Motor neuron (in vitro differentiated cells): ENCODE measurements at regions not wholly inside any gene's neighbourhood (a gene's known extent, or its start where the extent isn't known, plus 50 kb on each side); places are given as distances from the start of the nearest gene placed in this dataset.

Source experiments
- ATAC-seq, 8 experiments: fragments of 200-7000 bp; cut with Tn5 transposase; replicated peaks in 6 of 8; 2 replicates each; pipeline ENCODE4 v1.8.0; 2021; ENCODE audit warnings: mild to moderate bottlenecking in 8 of 8, moderate library complexity in 8 of 8
- H3K27ac ChIP-seq, 2 donors: fragments of 250-450 bp; sonication (Bioruptor Pico); 2 replicates each; pipeline ENCODE4 v1.9.0; 2021; ENCODE audit warnings: antibody characterized with exemption in 2 of 2, mild to moderate bottlenecking in 2 of 2, moderate library complexity in 1 of 2
- H3K4me1 ChIP-seq, 2 donors: fragments of 250-450 bp; sonication (Bioruptor Pico); replicated peaks in 1 of 2; 2 replicates each; pipeline ENCODE4 v1.6.1; 2021; ENCODE audit warnings: antibody characterized with exemption in 2 of 2, mild to moderate bottlenecking in 2 of 2, moderate library complexity in 1 of 2
- H3K4me3 ChIP-seq, 5 donors: fragments of 250-450 bp; sonication (Bioruptor Pico); 2 replicates each; pipeline ENCODE4 v1.9.0; 2021; ENCODE audit warnings: antibody characterized with exemption in 5 of 5, mild to moderate bottlenecking in 5 of 5, moderate library complexity in 4 of 5
- WGBS, 10 experiments: fragments of 450-650 bp; shearing (Covaris generic); methylation state at CpG; one replicate each; pipeline ENCODE4 v1.0.0; 2022; 5-methylcytosine and 5-hydroxymethylcytosine counted together
- in situ Hi-C, 9 experiments: fragments of 400-800 bp; cut with MboI; loops; one replicate each; pipeline ENCODE4 v1.15.0; 2021; ENCODE audit warnings: low sequenced_read_pairs in 9 of 9, low pct_unique_long_range_greater_than_20kb in 2 of 9; ENCODE audit not compliant: unreplicated experiment in 9 of 9

- Histone ChIP-seq H3K27ac (peak overlapping the region; percentile 57 to 67), H3K4me3 (no peak overlapping the region), H3K4me1 (peaks cover 81 to 88% of the 10 kb centered on the region in 2 donors)
- in situ Hi-C loops = no loop called here
- ATAC-seq = peak; percentile 21 to 91 (median 78)
- 6 to 97% (median 88%) methylated on average over 3 to 10 of the region's 12 CpGs; no CpG with 5 or more reads in 2 of the 10 experiments for WGBS, 10 experiments
Observed at GRCh38 chr1:234533034-234533891, 54.3 kb upstream of the TARBP1 start.

DNA sequence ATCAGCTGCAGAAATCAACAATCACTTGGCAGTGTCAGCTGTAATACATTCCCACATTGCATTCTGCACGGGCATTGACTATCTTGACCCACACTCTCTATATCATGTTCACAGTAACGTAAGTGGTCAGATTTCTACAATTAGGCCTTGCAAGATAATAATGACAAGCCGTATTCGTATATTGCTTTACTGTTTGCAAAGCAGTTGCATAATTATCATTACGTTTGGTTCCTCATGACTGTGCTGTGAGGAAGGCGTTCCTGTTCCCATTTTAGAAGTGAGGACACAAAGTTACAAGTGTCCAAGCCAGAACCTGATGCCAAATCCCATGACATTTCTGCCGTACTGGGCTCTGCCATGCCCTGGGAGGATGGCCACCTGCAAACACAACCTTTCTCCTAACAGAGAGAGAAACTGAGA lies 53.5 kb upstream of the TARBP1 start:
- in situ Hi-C loops = no loop called here
- no peak overlapping the region for H3K4me3 ChIP-seq
- H3K27ac ChIP-seq = peak overlapping the region in 1 of 2 donors; percentile 67
- ATAC-seq = no peak
- H3K4me1 ChIP-seq = peaks cover 79 to 86% of the 10 kb centered on the region in 2 donors
- 27 to 94% (median 80%) methylated on average over 2 to 7 of the region's 7 CpGs for WGBS, 10 experiments

GRCh38 chr1:234531151-234531635 lies 52.2 kb upstream of the TARBP1 start:
- peak overlapping the region; percentile 73 to 82 for H3K27ac ChIP-seq
- no peak overlapping the region for H3K4me3 ChIP-seq
- 45 to 83% (median 61%) methylated on average over 1 to 12 of the region's 20 CpGs; no CpG with 5 or more reads in 4 of the 10 experiments for WGBS, 10 experiments
- in situ Hi-C loops = no loop called here
- H3K4me1 ChIP-seq = peaks cover 68 to 77% of the 10 kb centered on the region in 2 donors
- ATAC-seq = peak in 5 of 8 experiments; percentile 28 to 60 (median 56)

GRCh38 chr1:234530672-234531071 lies 51.7 kb upstream of the TARBP1 start:
- ATAC-seq = peak in 1 of 8 experiments; percentile 1
- Histone ChIP-seq H3K27ac (no peak overlapping the region), H3K4me3 (no peak overlapping the region), H3K4me1 (peaks cover 63 to 72% of the 10 kb centered on the region in 2 donors)
- in situ Hi-C loops = no loop called here
- 60 to 100% (median 95%) methylated on average over 1 to 9 of the region's 11 CpGs; no CpG with 5 or more reads in 2 of the 10 experiments for WGBS, 10 experiments

DNA sequence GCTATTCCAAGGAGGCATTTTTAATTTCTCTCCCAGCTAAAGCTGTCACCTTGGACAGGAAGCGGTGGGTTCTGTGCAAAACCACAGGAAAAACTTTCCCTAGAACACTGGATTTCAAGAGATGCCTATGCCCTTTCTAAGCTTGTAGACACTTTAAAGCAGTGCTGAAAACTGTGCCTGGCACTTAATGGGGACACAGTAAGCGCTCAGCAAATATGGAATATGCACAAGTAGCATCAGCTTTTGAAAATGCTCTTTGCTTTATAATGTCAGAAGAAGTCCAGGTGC lies 50.9 kb upstream of the TARBP1 start:
- 78 to 100% (median 97%) methylated on average over 1 to 2 of the region's 2 CpGs; no CpG with 5 or more reads in 1 of the 10 experiments for WGBS, 10 experiments
- Histone ChIP-seq H3K4me3 (no peak overlapping the region), H3K4me1 (peaks cover 57 to 69% of the 10 kb centered on the region in 2 donors), H3K27ac (no peak overlapping the region)
- no peak for ATAC-seq
- in situ Hi-C loops = no loop called here

DNA sequence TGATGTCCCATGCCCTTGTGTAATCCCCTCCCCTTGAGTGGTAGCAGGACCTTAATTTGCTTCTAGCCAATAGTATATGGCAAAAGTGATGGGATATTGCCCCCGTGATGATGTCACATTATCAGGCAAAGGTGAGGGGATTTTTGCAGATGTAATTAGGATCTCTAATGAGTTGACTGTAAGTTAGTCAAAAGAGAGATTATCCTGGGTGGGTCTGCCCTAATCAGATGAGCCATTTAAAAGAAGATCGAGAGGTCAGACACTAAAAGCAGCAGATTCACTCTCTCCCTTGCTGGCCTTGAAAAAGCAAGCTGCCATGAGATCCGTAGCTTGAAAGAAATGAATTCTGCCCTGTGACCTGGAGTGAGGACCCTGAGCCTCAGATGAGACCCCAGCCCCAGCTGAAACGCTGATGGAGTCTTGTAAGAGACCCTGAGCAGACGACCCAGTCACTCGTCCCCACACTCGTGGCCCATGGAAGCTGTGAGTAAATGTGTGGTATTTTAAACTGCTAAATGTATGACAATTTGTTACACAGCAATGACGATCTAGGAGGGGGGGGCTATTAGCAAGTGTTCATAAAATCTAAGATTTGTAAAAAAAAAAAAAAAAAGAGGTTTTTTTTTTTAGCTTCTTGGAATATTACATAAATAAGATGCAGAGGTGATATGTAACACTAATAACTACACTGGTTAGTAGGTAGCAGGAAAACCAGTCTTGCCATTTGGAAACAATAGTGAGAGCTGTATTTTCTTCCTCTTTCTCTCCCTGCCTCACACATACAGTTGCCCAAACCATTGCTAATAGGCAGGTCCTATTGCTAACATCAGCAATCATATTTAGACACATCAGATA lies 50.3 kb upstream of the TARBP1 start:
- H3K4me3 ChIP-seq = no peak overlapping the region
- in situ Hi-C loops = no loop called here
- ATAC-seq = no peak
- 50 to 94% (median 81%) methylated on average over 1 to 8 of the region's 8 CpGs for WGBS, 10 experiments
- no peak overlapping the region for H3K27ac ChIP-seq
- peaks cover 57 to 69% of the 10 kb centered on the region in 2 donors for H3K4me1 ChIP-seq
